UCSD-AML1 (cell line): ENCODE measurements at regions not wholly inside any gene's neighbourhood (a gene's known extent, or its start where the extent isn't known, plus 50 kb on each side); places are given as distances from the start of the nearest gene placed in this dataset.

Source experiments
- DNase-seq: peaks from one replicate; lab custom pipeline; 2025; ENCODE audit not compliant: unreplicated experiment; lab: John Stamatoyannopoulos, UW

DNA sequence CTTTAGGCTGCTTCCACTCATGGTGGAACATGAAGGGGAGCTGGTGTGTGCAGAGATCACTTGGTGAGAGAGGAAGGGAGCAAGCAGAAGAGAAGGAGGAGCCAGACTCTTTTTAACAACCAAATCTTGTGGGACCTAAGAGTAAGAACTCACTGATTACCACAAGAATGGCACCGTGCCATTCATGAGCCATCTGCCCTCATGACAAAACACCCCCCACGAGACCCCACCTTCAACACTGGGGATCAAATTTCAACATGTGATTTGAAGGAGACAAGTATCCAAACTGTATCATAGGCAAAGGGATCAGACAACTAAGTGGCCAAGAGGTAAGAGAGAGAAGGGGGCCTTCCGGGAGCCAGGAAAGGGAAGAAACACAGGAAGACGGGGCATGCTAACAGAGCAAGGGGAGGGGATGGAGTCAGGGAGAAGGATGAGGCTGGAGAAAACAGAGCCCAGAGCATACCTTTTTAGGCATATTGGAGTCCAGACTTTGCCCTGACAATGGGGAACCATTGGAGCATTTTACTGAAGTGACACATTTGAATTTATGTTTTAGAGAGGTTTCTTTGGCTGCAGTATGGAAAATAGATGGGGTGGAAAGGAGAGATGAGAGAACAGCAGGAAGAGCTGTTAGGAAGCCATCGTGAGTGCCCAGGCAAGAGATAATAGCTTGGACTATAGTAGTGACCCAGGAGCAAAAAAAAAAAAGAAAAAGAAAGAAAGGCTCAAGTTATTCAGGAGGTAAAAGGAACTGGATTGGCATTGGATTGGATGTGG lies 204.4 kb upstream of the NUDT4 start:
- DNase-seq, result no peak

GRCh38 chr12:93174048-93174447 lies 203.7 kb upstream of the NUDT4 start:
- no peak for DNase-seq

- no peak for DNase-seq
Observed at GRCh38 chr12:93174473-93174872, 203.3 kb upstream of the NUDT4 start.

- no peak for DNase-seq
Observed at GRCh38 chr12:93176165-93176564, 201.6 kb upstream of the NUDT4 start.

DNA sequence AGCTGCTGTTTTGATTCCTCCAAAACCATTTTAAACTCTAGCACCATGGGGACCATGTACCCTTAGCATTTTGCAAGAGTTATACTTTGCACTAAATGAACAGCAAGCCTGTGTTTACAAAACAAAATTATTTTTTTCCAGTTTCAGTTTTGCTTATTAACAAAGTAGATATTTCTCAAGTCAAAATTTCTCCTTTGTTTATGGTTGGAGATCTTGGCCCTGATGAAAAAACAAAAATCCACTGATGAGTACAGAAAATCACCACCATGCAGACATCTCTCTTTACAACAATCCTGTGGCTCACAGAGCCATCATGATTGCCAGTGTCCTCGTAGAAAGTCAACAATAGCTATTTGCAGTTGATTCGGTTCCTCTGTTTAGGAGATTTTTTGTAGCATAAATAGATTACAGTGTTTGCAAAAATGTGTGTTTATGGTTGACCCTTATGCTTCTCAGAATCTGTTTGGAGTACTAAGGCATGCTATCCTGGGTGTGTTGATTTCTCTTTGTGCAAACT lies 201.1 kb upstream of the NUDT4 start:
- DNase-seq, result no peak

DNA sequence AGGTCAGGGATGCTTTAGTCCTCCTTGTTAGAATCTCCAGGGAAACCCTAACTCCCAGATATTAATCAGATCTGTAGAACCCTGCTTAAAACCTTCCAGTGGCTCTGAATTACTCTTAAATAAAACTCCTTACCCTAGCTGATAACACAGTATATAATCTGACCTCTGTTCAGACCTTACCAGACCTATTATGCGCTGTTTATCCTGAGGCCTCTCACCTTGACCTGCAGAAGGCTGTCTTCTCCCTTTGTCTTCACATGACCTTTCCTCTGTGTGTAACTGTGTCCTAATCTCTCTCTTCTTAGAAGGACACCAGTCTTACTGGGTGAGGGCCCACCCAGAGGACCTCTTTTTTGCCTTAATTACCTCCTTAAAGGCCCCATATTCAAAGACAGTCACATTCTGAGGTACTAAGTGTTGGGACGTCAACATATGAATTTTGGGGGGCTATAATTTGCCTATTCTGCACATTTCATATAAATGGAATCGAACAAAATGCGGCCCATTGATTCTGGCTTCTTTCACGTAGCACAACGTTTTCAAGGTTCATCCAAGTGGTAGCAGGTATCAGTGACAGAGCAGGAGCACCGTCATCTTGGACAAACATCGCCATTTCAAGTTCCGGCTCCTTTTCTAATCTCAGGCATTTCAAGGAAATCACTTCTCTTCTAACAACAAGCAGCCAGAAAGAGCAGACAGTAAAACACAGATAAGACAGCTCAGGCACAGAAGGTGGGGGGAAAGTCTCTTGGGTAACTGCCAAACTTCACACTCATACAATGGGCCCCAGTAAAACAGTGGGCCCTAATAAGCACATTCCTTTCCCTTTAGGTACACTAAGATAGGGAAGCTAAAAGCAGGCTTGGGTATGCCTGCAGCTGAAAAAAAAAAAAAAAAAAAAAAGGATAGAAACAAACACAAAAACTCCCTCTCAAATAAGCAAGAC lies 200.2 kb upstream of the NUDT4 start:
- DNase-seq, result no peak

- DNase-seq, result no peak
Observed at GRCh38 chr12:93178154-93178878, 199.4 kb upstream of the NUDT4 start.

- DNase-seq, result no peak
Observed at GRCh38 chr12:93179792-93180191, 197.9 kb upstream of the NUDT4 start.

DNA sequence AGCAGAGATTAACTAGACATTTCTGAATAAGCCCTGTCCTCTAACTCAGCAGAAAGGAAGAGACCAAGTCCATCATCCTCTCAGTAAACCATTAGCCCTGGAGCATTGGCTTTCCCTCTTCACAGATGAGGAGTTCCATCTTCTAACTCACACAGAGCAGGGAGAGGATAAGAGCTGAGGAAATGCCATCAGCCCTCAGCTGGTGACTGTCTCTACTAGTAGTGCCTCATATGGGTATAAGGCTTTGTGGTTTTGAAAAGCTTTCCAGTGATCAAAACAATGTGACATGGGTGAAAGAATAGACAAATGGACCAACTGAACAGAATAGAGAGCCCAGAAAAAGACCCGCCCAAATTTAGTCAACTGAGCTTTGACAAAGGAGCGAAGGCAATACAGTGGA lies 197.2 kb upstream of the NUDT4 start:
- no peak for DNase-seq

DNA sequence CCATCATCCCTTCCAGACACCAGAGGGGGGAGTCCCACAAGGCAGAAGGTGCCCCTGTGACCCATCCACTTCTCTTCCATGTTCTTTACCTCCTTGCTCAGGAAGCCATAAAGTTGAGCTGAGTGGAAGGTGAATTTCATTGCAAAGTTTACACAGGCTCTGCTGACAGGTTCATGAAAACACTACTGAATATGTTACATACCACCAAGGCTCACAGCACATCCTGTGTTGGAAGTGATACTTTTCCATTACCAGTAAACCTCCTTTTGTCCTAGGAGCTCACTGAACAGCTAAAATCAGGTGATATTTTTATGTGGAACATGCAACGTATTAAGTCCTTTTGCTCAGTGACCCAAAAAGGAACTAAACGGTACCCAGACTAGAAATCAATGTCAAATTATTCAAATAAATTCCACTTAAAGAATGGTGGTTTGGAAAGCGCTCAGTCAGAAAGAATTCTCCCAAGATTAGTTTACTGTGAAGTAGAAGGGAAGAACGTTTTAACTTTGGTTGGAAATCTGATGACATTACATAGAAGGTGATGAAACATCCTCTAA lies 196.2 kb upstream of the NUDT4 start:
- no peak for DNase-seq

GRCh38 chr12:93183940-93184671 lies 193.6 kb upstream of the NUDT4 start:
- DNase-seq, result peak; percentile 43

GRCh38 chr12:93184672-93185368 lies 192.9 kb upstream of the NUDT4 start:
- peak; percentile 57 for DNase-seq

DNA sequence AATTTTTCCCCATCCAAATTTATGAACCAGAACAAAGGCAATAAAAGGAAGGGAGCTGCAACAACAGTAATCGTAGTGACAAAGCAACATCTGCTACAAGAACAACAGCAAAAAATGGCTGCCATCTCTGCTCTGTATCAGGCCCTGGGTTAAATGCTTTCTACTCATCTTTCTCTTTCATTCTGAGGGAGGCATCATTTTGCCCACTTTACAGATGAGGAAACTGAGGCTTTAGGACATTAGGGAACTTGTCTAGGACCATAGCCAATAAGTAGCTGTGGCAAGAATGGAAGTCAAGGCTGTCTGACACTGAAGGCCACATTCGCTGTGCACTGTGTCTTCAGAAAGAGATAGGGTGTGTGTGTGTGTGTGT lies 192.4 kb upstream of the NUDT4 start:
- no peak for DNase-seq

- DNase-seq, result no peak
Observed at GRCh38 chr12:93186131-93186530, 191.6 kb upstream of the NUDT4 start.

- no peak for DNase-seq
Observed at GRCh38 chr12:93186621-93187020, 191.1 kb upstream of the NUDT4 start.

GRCh38 chr12:93191423-93191822 lies 186.3 kb upstream of the NUDT4 start:
- no peak for DNase-seq

DNA sequence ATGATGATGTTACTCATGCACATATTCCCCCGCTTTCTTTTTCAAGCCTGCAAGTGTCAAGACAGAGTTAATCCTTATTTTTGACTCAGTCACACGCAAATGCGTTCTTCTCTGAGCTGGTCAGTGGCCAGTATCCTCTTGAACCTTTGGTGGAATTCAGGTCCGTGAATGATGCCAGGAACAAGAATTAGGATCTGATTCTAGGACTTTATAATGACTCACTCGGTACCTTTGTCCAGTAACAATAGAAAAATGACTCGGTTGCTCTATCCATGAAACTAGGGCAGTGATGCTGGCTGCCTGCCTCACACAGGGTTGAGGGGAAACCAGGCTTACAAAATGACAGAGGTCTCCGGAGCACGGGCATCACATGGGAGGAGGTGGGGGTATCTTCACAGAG lies 185.8 kb upstream of the NUDT4 start:
- no peak for DNase-seq

DNA sequence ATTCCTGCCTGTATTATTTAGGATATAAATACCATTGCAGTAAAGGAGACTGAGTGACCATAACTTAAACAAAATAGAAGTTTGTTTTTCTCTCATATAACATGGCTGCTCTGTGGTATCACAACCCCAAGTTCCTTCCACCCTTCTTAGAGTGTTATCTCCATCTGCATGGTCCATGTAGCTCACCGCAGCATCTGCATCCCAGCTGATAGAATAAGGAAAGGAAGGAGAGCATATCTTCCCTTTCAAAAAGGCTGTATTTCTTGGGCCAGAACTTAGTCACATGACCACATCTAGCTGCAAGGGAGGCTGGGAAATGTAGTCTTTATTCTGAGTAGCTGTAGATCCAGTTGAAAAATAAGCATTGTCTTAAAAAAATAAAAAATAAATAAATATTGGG lies 184.8 kb upstream of the NUDT4 start:
- DNase-seq, result no peak

DNA sequence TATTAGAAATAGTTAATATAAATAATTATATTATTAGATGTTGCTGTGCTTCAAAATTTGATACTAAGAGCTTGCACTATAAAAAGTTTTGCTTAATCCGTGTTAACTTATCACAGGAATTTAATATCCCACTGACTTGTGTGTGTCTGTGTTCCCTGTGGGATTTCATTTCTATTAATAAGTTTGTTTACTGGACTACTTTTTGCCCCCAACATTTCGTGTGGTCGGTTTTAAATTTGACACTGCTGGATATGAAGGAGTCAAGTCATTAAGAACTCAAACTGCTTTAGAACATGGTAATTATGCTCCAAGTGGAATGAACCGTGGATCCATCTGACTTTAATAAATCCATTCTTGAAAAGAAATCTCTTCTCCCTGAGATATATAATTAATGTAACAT lies 182.2 kb upstream of the NUDT4 start:
- DNase-seq, result no peak
